Stimulated activated CD8-positive, alpha-beta memory T cell treated with anti-CD3 and anti-CD28 coated beads, Interleukin-2, amount 100 ng/mL, for 1 hour (primary cell): ENCODE measurements at regions not wholly inside any gene's neighbourhood (a gene's known extent, or its start where the extent isn't known, plus 50 kb on each side); places are given as distances from the start of the nearest gene placed in this dataset.

Experiments
- DNase-seq, 2 donors: peaks; one replicate each; pipeline ENCODE4 v3.0.0-alpha.2; 2020; ENCODE audit warnings: low read depth in 2 of 2

DNA sequence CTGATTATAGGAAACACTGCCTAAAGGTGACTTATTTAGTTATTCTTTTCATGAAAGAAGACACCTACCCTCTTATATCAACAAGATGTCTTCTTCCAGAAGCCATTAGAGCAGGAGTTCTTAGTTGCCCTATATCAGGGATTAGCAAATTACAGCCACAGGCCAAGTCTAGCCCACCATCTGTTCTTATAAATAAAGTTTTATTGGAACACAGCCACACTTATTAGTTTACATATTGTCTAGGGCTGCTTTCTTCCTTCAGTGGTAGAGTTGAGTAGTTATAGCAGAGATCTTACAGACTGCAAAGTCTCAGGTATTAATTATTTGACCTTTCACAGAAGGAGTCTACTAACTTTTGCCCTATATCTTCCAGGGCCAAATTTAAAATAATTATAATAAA, 157.2 kb upstream of the NOCT start:
- no peak for DNase-seq

DNA sequence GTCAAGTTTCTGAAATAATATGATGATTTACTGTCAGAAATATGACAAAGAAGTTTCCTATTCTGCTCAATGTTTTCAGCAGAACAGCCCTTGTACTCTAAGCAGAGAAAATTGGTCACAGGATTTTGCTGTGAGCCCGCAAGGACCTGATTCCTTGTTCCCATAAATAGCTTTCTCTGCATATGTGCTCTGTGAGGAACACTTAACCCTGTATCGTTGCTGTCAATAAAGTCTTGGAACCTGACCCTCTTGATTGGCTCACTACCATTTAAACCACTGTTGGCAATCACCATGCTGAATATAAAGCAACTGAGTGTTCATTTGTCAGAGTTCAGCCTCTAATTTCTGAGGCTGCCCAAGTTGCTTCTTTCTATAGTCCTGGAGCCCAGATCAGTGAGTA, 158.2 kb upstream of the NOCT start:
- DNase-seq: no peak

DNA sequence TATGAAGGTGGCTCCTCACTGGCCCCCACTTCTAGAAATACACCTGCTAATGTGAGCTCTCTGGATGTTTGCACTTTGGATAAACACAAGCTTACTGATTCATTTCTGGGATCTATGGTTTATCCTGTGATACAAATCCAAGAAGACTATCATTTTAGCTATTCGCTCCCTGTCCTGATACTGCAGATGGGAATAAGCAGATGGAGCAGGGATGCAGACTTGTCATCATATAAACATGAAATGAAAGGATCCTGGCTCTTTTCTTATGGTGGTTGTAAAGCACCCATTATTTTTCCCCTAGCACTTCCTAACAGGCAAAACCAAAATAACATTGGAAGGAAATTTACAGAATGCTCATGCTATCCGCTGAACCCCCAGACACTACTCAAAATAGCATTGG, 162.9 kb upstream of the NOCT start:
- no peak for DNase-seq

DNA sequence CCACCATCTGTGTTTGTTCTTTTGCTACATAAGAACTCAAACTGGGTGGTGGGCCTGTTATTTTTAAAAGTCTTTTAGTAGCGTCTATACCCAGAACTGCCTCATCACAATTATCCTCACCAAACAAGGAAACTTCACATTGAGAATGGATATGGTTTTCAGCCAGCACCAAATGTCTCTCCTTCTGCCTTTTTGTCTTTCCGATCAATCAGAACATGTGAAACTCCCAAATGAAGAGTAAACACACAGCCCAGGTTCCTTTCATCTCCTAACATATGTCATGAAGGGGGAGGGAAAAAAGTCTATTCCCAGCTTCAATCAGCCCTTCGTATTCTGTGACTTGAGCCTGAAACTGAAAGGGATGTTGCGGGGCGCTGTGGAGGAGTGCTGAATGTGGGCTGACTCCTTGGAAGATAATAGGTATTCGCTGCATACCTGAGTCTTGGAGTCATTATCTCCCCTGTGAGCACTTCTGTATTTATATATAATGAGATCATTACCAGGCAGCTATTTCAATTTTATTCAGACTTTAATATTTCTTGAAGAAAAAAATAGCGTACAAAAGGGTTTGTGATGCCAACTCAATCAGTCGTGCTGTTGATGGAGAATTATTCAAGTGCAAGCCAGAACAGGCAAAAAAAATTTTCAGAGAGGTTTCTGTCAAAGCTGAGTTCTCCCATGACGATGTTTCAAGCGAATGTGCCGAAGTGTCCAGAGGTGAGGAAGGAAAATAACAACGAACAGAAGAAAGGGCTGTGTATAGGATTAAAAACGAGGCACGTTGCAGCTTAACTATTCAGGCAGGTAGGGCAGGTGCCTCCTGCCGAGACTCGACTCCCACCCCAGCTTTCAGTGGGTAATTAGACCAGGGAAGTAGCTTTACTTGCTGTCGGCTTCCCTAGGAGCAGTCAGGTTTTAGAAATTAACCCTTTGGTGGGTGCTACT, 163.9 kb upstream of the NOCT start:
- no peak for DNase-seq

DNA sequence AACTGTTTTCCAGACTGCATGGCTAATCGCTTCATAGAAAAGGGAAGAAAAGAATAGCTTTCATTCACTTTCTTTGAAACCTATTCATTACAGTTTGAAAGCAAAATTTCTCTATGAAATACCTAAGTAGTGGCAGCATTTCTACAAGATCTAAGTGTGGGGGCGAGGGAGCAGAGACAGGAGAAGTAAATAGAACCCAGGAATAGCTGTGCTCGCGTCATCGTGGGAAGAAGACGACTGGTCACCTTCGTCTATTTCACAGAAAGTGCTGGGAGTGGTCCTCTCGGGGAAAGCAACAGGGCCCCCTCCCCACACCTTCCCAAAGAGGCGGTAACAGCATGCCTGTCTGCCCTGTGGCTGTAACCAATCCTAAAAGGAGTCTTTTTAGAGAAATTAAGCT, 169.9 kb upstream of the NOCT start:
- DNase-seq: no peak

DNA sequence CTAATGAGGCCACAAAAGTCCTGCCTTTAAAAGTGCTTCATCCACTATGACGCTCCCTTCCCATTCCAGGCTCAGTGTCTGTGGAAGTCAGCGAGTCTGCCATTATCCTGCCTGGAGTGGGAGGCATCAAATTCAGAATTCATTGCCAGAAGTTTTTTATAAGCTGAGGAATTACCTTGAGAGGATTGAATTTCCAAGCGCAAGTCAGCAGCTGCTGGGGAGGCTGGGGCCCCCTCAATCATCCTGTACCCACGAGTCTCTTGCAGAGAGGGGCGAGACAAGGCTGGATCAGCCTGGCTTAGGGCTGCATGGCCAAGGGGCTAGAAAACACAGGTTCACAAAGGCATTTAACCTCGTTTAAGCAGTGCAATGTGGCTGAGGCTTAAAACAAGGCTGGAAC, 170.5 kb upstream of the NOCT start:
- no peak for DNase-seq

DNA sequence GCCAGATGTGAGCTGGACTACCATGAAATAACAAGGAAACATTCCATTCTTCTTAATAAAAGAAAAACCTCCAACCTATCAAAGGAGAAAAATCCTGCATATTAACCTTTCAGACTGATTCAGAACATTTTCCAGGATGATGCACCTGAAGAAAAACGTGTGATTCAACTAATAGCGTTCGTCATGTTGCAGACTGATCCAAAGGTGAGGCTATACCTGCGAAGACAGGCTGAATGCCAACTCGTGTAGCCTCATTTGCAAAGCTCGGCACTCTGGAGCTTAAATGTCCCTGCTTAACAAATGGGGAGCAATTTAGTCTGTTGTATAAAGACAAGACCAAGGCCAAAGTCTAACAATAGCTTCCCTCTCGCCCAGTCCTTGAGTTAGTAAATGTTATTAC, 172.0 kb upstream of the NOCT start:
- DNase-seq: no peak

DNA sequence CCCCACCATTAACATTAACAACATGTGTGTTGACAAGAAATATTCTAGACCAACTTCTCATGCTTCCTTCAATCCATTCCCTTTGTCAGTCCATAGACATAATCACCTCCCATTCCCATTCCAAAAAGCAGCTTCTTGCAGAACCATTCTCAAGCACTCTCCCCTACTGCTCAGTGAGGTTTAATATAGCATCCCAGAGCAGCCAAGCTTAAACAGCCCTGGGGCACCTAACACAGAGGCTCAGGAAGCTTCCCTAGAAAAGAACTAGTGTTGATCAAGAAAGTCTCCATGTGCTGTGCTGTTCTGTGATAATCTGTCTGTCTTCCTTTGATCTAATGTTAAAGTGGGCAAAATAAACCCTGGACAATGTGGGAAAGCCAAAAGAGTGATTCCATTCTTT, 174.2 kb upstream of the NOCT start:
- DNase-seq: no peak

DNA sequence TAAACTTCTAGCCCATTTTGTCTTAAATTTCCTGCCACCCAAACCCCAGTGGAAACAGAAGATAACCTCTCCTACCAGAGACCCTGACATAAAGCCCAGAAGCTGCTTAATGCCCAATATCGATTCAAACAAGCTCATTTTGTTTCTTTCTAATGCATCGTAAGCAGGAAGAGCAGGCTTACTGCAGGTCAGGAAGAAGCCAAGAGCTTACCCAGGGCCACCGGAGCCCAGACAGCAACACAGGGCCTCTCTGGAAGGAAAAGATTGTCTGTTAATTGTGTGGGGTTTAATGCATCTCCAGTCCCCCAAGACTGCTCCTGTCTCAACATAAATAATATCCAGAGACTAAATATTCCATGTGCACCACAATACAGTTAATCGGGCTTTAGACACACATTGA, 177.3 kb upstream of the NOCT start:
- DNase-seq: no peak

DNA sequence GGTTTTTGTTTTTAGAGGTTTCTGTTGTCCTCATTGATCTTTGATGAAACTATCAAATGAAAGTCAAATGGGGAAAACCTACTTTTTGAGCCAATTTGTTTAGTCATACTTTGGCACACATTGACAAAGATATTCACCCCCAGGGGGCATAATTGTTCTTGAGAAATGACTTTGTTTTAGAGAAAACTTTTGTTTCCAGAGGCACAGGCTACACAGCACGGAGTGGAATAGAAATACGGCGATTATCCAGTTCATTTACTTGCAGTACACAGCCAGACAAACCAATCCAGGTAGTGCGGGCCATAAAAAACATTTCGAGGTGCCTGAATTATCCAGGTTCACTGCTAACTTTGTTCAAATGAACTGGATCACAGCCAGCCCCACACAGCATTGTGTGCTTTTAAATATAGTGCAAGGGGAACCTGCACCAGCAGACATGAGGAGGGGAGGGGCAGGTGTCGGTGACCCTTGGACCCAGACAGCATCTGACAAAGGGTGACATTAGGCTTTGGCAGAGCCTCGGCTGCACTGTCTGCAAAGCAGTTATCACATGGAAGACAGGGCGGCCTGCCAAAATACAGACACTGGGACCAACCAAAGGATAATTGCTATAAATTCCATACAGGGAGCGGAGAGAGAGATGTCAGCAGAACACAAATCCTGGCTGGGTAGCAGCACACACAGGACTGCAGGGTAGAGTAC, 179.6 kb upstream of the NOCT start:
- DNase-seq: no peak

DNA sequence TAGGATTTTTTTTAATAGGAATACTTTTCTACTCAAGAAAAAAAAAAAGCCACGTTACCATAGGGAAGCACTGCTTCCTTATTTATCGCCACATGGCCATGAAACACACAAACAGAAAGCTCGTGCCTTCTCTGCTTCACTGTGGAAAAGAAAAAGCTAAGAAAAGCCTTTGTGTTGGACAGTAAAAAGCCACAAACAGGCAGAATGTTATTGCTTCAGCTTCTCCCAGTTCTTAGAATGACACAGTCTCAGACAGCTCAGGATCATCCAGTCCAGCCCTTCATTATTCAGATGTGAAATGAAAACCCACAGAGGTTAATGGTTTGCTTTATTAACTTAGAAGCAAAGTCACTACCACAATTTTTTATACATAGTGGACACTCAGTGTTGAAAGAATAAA, 181.6 kb upstream of the NOCT start:
- no peak for DNase-seq

DNA sequence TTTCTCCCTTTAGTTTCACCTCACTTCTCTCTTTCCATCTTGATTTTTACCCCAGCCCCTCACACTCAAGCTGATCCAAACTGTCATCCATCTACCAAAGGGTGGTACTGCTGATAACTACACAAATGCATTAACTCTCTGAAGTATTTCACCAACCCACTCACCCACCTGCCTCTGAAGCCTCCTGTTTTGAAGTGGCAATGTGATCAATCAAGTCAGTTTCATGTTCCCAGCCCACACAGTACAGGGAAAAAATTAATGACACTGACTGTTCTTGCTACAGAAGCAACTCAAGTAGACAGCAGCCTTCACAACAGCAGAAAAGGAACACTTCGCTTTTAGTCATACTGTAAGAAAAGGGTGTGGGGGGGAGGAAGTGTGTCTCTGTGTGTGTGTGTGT, 183.0 kb upstream of the NOCT start:
- DNase-seq: no peak

DNA sequence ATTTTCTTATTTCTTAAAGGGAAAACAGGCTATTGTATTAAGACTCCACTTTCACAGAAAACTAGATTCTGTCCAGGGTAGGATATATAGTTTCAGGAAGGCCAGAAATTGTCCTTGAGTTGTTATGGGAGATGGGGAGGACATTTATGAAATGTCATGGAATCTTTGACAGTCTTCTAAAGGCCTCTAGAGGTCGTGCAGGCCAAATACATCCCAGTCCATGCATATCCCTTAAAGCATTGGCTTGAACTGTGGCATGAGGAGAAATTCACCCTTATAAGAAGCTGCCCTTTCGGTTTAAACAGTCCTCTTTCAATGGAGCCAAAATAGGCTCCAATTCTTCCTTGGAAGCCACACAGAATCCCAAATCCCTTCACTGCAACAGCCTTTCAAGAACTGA, 183.6 kb upstream of the NOCT start:
- no peak for DNase-seq

DNA sequence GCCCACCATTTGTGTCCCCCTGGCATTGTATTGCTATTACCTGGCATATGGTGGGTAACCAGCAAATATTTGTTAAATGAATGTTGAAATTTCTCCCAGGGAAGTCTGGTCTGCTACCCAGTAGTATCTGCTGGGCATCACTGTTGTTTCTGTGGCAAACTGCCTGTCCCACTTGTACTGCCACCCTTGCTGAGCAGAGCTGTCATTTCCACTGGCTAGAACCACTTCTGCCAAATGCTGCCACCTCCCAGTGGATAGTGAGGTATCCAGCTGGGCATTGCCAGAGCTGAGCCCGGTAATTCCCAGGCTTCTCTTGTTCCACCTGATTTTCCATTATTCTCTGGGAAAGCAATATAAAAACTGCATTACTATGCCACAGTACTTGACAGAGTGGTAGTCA, 186.7 kb upstream of the NOCT start:
- no peak for DNase-seq

DNA sequence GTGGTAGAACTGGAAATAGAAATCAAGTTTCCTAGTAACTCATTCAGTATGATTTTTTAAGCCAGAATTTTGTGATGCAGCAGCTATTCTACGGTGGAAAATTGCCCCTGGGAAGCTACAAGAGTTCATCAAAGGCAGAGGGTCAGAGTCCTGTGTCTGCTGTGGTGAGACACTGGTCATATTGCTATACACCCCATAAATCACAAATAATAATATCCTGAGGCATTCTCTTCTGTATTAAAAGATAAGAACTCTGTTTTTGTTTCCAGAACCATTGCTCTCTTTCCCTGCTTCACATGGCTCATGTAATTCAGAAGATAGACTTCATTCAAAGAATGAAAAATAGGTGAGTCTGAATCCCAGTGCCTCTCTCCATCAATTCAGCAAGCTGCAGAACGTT, 188.8 kb upstream of the NOCT start:
- no peak for DNase-seq

DNA sequence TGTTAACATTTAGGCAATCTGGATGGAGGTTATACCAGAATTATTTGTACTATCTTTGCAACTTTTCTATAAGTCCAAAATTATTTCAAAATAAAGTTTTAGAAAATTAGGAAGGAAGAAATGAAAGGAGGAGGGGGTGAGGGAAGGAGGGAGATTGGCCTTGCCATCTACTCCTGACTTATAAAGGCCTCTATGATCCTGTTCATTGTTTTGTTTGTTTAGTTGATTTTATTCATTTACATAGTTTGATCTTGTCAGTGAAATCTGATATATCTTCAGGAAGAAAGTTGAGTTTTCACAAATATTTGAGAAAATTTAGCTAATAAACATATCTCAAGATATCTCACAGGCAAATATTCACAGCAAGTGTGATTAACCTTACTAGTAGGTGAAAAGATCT, 189.3 kb upstream of the NOCT start:
- DNase-seq: no peak

DNA sequence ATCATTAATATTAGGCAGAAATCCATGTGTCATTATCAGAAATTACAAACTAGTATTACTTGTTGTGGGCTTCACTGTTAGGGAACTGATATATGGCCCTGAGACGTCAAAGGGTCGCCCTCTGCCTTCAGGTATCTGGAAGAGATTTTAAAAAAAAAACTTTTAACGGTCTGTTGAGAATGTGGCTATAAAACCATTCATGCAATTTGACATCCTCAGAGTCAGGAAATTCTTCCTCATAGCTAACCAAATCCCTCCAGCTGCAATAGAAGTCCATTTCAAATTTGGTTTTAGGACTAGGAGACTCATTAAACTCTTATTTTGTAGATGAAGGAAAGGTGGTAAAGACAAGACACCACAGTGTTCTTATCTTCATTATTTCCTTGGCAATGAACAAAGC, 194.2 kb upstream of the NOCT start:
- no peak for DNase-seq

DNA sequence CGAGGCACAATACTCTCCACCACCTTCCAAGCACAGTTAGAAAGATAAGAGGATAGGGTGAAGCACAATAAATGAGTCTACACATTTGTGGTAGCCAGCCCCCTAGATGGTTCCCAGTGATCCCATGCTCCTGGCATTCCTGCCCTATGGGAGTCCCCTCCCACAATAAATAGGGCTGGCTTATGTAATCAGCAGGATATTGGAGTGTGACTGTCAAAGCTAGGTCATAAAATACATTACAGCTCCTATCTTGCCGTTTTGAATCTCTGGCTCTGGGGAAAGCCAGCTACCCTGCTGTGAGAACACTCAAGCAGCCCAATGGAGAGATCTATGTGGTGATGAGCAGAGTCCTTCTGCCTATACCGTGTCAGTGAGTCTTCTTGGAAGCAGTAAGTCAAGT, 198.7 kb upstream of the NOCT start:
- DNase-seq: no peak

DNA sequence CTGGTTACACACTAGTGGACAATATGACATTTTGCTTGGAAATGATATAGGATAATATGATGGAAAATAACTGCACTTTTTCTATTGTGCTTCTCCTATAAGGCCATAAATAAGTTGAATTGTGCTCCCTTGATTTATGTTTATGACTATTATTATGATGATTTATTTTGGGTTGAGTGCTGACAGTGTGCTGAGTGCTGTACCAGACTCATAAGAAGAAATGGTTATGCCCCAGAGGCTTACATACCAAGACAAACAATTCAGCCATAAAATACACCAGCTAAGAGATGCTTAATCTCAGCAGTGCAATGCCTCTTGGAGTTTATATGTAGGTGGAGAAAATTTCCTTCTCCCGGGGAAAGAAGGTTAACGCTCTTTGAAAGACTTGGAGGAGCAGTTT, 199.8 kb upstream of the NOCT start:
- DNase-seq: no peak

DNA sequence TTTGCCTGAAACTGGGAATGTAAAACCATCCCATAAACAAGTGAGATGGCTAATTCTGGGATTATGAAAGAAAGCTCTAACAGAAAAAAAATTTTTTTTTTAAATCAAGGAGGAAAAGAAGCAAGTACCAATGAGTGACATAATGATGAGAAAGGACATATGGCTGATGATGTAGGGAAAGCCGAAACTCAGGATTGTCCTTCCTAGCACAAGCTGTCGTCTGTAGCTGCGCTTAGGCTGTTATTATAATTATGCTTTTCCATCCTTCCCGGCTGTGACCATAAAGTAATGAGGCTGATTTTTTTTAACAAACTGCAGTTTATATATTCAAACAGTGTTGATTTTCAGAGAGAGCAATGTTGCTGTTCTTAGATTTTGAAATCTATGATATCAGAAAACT, 209.8 kb upstream of the NOCT start:
- DNase-seq: no peak

DNA sequence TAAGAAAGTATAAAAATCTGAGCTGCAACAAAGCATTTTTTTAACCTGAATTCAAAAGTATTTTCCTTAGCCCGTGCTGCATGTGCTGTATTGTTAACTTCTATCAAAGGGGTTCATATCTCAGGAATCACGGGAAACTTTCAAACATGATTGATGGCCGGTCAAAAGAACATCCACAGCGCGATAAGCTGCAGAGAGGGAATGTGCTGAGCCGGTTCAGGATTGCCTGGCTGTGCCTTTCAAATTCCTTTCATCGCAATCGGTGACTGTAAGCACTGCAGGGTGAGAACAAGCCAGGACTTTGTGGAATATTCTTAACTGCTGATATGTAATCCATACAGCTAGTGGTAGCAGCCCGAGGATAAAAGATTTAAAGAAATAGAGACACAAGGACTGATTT, 210.9 kb upstream of the NOCT start:
- DNase-seq: no peak

DNA sequence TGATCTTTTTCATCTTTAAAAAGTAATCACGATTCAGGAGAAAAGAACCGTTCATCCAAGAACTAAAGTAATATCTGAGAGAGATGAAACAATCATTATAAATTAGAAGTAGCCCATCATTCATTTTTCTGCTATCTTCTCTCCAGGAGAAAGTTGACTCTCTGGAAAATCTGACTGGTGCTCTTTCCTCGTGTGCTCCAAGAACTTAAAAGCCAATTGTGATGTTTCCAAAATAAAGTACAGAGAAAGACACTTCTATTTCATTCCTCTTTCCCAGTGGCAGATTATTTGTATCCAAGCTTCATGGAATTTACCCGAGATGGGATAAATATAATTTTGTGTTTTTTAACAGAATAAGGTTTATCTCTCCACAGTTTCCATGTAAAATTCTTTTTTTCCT, 212.5 kb upstream of the NOCT start:
- no peak for DNase-seq

DNA sequence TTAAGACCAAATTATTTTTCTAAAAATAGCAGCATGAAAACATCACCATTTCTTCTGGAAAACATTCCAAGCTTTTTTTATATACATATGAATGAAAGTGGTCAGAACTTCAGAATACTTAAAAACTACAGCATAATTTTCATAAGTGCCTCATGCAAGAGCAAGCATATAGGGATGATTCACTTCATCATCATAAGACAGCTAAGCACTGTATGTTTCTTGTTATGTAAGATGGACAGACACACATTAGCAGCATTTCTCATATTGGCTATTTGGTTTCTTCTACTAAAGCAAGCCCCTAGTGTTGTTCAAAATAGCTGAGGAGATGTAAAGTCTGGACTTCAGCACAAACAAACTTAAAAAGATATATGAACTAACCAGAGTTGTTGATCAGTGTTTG, 213.1 kb upstream of the NOCT start:
- no peak for DNase-seq

DNA sequence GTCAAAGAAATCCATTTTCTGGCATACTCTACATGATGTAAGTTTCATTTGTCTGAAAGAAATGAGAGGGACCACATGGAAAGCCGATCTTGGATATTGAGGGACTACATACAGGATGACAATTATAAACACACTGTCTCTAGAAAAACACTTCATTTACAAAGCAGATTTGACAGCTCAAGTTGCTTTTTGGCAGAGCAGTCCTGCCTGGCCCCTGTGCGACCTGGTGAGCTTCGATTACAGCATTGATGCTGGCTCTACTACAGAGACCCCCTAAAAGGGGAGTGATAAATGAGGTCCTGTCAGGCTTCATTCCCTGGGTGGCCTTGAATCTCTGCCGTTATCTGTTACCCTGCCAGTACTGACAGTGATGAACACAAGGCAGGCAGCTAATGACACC, 215.2 kb upstream of the NOCT start:
- DNase-seq: no peak
